ENCODE measurements at regions not wholly inside any gene's neighbourhood (a gene's known extent, or its start where the extent isn't known, plus 50 kb on each side); places are given as distances from the start of the nearest gene placed in this dataset.
A peak's percentile ranks its signal among the peaks of the same experiment; 100 is the strongest.

DNA sequence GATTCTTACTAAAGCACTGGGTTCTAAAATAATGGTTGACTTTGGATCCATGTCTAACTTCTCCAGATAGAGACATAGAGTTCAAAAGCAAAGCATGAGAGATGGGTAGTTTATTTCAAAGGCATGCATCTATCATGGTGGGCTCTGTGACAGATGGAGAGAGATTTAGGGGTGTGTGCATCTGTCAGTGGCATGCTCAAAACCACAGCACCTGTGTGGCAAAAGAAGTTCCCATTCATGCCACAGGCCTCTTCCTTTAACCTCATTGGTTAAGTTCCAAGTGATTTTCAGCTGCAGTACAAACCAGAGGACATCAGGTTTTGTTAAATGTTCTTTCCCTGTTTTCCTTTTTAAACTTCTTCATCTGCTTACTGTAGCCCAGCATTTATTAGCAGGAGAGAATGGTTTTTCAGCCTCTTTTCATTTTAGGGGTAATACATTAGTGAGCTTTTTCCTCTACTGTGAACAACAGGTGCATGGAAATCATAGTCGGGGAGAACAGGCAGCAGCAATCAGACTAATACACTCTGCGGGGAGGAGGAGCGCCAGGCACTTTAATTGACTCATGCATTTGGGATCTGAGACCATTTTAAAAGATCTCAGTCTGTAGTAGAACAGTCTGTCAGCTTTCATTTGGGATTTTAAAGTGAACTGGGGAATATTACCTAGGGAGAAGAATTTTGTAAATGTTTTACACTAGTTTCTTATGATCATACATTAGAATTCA is 52.4 kb upstream of the UPP2 start:
- FAIRE-seq: no peak
- no peak for DNase-seq (ENCODE audit: insufficient read length, low spot score)
- TF ChIP-seq POLR2A (IDR thresholded peaks at IDR 0.05; ENCODE audit: low read depth, low read length): no peak

DNA sequence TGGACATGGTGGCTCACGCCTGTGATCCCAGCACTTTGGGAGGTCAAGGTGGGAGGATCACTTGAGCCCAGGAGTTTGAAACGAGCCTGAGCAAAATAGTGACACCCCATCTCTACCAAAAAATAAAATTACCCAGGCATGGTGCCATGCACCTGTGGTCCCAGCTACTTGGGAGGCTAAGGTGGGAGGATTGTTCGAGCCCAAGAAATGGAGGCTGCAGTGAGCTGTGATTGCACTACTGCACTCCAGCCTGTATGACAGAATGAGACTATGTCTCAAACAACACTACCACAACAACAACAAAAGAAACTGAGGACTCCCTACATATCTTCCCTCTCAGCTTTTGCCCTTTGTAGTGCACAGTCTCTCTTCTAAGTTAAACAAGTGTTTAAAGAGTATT is 53.3 kb upstream of the UPP2 start:
- FAIRE-seq (no peak), DNase-seq (ENCODE audit: insufficient read length, low spot score) (no peak)
- no peak for TF ChIP-seq POLR2A (IDR thresholded peaks at IDR 0.05; ENCODE audit: low read depth, low read length)

DNA sequence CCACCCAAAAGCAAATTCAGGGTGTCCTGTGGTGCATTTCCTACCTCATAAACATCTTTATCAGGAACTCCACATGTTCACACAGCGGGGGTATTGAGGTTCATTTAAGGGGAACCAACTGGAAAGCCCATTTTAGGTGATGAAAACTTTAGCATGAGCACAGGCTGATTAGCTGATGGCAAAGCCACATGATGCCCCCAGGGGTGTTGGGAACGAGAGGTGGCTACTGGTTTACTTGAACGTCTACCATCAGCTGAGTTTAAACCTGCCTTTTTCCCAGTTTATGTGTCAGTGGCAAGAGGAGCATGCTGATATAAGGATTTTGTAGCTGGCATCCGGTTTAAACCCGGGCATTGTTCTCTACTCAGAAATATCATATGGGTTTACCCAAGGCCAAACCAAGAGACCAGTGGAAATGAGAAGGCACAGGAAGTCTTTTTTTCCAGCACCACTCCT is 54.5 kb upstream of the UPP2 start:
- no peak for DNase-seq (ENCODE audit: insufficient read length, low spot score)
- TF ChIP-seq POLR2A (IDR thresholded peaks at IDR 0.05; ENCODE audit: low read depth, low read length): no peak
- FAIRE-seq: no peak

DNA sequence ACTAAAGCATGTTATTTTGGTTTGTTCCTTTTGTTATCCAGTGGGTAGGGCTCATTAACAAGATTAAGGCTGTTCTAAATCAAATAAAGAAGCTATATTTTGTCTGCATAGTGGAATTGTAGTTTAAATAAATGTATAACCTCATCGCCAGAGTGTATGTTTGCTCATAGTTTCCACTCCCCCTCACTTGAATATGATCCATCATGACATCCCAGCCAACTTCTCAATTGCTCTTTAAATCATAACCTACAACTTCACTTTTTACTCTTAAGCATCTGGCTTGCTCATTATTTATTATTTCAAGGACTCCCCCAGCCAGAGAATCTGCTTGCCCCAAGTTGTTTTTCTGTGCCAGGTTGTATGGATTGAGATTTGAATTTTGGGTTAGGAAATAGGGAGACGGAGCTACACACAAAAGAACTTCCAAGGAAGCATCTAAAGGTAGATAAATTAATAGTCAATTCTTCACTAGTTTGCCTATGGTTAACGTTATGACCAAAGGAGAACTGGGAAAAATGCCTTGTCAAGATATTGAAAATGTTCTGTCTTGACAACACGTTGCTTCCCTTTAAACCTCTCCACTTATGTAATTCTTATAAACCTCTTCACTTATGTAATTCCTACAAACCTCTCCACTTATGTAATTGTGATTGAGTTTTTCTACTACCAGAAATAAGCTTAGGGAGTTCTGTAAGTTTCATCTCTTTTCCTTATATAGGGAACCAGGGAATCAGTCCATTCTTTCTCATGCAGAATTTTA is 55.4 kb upstream of the UPP2 start:
- FAIRE-seq (no peak), DNase-seq (ENCODE audit: insufficient read length, low spot score) (no peak)
- no peak for TF ChIP-seq POLR2A (IDR thresholded peaks at IDR 0.05; ENCODE audit: low read depth, low read length)

DNA sequence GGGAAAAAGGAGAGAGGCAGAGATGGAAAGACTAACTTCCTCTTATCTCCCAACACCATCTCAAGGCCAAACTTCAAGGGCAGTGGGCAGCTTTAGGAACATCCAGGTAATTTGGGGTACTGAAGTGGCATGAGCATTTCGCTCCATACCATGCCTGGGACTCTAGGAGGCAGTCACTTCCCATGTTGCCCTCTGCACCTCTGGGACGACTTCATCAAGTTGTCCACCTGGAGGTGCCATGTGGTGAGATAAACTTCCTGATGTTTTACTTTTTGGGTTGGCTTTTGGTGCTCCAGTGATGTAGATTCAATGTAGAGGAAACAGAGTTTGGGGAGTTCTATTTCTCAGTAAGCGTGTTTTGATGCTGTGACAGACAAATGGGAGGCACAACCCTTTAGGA is 56.3 kb upstream of the UPP2 start:
- no peak for TF ChIP-seq POLR2A (IDR thresholded peaks at IDR 0.05; ENCODE audit: low read depth, low read length)
- FAIRE-seq: no peak
- DNase-seq (ENCODE audit: insufficient read length, low spot score): no peak

DNA sequence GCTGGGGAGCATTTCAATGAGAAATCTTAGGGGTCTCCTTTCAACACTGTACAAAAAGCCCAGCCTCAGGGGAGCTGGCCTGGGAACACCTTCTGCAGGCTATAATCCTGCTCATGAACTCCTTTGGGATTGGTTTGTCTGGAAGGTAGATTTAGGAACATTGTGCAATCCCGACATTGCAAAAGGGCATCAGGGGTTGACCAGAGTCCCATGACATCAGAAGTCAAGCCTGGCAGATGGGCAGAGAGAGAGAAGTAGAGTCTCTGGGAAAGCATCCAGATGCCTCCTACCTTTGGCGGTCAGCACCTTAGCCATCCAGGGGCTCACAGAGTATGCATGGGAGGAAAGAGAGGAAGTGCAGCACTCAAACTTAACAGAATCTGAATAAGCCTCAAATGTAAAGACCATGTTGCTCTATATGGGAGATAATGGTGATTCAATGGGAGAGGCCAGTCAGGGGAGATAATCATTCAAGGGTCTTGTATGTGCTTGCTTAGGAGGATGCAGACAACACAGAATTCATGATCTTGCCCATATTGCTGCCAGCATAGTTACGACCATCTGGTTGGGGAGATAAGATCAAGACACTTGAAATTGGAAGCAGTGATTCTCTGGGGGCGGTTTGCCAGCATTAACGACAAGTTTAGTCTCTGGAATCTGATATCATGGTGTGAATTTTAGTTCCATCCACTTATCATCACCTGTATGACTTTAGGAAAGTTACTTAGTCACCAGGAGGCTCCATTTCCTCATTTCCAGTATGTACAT is 58.3 kb upstream of the UPP2 start:
- no peak for DNase-seq (ENCODE audit: insufficient read length, low spot score)
- TF ChIP-seq POLR2A (IDR thresholded peaks at IDR 0.05; ENCODE audit: low read depth, low read length): no peak
- FAIRE-seq: no peak

DNA sequence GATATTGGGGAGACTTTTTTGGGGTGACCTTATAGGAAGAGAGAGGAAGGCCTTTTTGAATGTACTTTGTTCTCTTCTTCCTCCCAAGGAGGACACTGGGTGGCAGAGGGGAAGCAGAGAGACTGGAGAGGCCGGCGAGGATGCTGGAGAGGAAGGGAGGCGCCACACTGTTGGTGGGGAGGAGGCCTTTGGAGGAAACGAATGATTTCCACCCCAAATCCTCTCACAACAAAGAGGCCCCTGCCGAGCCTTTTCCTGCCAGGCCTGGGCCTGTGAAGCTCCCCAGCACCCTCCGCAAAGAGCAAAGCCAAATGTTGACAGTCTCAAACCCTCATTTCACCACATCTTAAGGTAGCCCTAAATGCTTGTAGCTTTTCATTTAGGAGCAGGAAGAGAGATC is 59.0 kb upstream of the UPP2 start:
- TF ChIP-seq POLR2A (IDR thresholded peaks at IDR 0.05; ENCODE audit: low read depth, low read length): no peak
- DNase-seq (ENCODE audit: insufficient read length, low spot score) (no peak), FAIRE-seq (no peak)

DNA sequence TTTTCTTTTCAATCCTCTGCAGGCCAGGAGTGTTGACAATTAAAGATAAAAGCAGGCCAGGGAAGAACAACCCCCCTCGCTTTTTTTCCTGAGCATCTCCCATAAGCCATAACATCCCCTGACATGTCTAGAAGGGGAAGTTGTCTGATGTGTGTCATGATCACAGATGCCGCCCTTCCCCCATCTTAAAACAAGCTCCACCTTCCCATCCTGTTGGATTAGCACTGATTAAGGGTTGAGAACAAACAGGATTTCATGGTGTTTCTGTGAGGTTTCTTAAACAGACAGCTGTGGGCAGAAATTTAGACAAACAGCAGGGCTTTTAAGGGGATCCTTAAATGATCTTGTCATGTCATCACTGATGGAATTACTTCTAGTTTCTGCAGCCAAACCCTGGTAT is 59.4 kb upstream of the UPP2 start:
- FAIRE-seq: no peak
- DNase-seq (ENCODE audit: insufficient read length, low spot score): no peak
- no peak for TF ChIP-seq POLR2A (IDR thresholded peaks at IDR 0.05; ENCODE audit: low read depth, low read length)

DNA sequence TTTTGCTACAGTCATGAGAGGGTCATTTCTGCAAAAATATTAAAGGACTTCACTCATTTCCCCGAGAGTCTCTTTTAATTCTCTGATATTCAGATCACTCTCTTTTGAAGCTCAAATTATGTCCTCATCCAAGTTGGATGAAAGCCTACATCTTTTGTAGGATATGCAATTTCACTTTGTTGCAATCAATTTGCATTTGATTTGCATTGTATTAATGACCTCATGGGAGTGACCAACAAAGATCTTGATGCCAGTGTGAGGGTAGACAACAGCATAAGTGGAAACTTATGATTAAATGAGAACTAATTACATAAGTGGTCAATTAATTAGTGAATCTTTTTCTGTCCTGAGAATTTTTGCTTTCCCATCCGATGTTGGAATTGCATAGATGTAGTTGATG is 60.3 kb upstream of the UPP2 start:
- TF ChIP-seq POLR2A (IDR thresholded peaks at IDR 0.05; ENCODE audit: low read depth, low read length): no peak
- FAIRE-seq (no peak), DNase-seq (ENCODE audit: insufficient read length, low spot score) (no peak)

DNA sequence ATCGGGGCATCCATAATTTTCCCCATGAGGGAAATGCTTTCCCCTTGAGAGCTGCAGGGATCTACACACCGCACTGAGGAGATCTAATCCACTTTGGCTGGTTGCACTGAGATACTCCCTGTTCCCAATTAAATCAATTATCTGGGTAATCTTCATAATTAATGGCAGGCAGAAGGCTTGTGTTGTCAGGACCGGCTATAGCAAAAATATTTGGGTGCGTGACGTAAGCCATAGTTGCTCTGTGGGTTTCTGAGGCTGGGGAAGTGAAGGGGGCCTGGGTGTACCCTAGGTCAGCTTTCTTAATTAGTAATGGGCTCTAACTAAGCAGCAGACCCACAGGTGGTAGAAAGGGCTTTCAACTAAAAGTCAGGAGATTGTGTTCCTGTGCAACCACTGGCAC is 62.8 kb upstream of the UPP2 start:
- no peak for TF ChIP-seq POLR2A (IDR thresholded peaks at IDR 0.05; ENCODE audit: low read depth, low read length)
- DNase-seq (ENCODE audit: insufficient read length, low spot score) (no peak), FAIRE-seq (no peak)

DNA sequence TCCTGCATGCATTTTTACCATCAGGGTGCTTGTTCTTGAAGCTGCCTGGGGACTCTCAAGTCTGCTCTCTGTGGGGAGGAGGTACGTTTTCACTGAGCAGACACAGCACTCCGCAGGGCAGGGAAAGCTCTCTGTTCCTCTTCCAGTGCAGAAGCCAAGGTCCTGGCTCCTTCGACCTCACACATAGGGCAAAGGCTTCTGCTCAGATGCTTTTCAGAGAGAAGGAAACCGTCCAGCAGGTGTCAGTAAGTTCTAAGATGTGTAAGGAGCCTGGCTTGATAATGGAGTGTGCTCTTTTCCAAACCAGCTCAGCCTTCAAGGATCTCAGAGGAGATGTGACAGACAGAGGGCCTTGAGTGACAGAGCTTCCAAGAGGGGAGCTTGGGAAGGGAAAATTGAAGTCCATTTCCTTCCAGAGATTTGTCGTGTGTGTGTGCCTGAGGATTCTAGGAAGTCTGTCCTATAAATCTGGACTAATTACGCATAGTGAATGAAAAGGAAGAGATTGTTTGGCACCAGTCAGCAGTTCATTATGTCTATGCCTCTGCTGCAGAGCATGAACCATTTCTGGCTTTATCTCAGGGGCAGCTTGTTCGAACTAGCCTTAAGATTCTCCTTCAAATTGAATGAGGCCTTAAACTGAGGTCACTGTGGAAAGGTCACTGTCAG is 67.3 kb upstream of the UPP2 start:
- TF ChIP-seq POLR2A (IDR thresholded peaks at IDR 0.05; ENCODE audit: low read depth, low read length): no peak
- no peak for FAIRE-seq

DNA sequence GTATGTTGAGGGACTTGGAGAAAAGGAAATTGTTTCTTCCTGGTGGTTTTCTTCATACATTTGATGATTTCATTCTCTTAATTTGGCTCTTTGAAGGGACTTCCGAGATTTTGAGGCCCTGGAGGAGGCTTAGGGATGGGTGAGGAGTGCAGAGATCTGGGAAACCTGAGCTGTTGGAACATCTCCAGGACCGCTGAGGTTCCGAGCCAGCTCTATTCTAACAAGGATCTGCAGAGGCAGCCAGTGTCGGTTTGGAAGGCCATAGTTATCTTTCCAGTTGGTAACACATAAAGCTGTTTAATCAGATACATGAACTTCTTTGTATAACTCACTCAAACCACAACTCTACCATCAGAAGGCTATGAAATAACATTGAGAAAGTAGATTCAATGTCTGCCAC is 70.3 kb upstream of the UPP2 start:
- no peak for FAIRE-seq
- TF ChIP-seq POLR2A (IDR thresholded peaks at IDR 0.05; ENCODE audit: low read depth, low read length): no peak
- DNase-seq (ENCODE audit: insufficient read length, low spot score): no peak

More for the DNA sequence above, 67.3 kb upstream of the UPP2 start:
- peak; percentile 30 for DNase-seq (ENCODE audit: insufficient read length, low spot score)

DNA sequence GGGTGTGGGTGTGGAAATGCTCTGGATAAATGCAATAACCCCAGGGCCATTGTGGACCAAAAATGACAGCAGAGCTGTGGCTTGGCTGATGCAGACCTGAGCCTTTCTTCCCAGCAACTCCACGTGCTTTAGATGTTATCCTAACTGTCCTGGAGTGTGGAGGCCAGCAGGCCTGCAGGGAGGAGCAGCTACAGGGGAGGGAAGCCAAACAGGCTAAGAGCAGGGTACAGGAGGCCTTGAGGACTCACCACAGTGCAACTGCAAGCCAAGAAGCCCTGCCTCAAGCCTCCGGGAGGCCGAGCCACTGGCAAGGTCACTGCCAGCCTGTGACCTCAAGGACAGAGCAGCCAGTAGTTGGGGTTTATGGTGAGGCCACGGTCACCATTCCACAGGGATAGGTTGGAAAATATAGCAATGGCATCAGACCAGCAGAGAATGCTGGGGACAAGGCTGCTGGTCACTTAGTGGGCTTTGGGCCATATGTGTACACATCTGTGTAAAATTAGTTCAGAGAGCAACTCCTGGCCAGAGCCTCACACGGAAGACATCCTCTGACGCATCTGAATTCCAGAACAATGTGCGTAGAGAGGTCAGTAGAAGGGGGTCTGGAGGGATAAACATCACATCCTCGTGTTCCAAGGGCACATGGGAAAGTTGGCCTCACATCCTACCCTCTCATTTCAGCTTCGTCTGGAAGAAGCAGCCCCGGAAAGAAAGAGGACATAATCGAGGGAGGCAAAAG is 76.2 kb upstream of the UPP2 start:
- no peak for TF ChIP-seq POLR2A (IDR thresholded peaks at IDR 0.05; ENCODE audit: low read depth, low read length)
- DNase-seq (ENCODE audit: insufficient read length, low spot score) (no peak), FAIRE-seq (no peak)

Measured in H54 (cell line).